Endothelial cell (in vitro differentiated cells): ENCODE measurements at regions not wholly inside any gene's neighbourhood (a gene's known extent, or its start where the extent isn't known, plus 50 kb on each side); places are given as distances from the start of the nearest gene placed in this dataset.
A peak's percentile ranks its signal among the peaks of the same experiment; 100 is the strongest.

ENCODE experiments used
- DNase-seq: peaks from one replicate; pipeline ENCODE4 v3.0.0; 2021; ENCODE audit warnings: low spot score
- H3K27ac Mint-ChIP-seq: one replicate; pipeline ENCODE4 v1.8.0; 2021; ENCODE audit warnings: mixed read lengths, inconsistent platforms; ENCODE audit not compliant: unreplicated experiment
- H3K27me3 Mint-ChIP-seq: one replicate; pipeline ENCODE4 v1.8.0; 2021; ENCODE audit warnings: mild to moderate bottlenecking, moderate library complexity, mixed read lengths, inconsistent platforms; ENCODE audit not compliant: unreplicated experiment
- H3K36me3 Mint-ChIP-seq: one replicate; pipeline ENCODE4 v1.8.0; 2021; ENCODE audit warnings: mild to moderate bottlenecking, low read depth, mixed read lengths, inconsistent platforms; ENCODE audit not compliant: unreplicated experiment
- H3K4me1 Mint-ChIP-seq: one replicate; pipeline ENCODE4 v1.8.0; 2021; ENCODE audit warnings: mild to moderate bottlenecking, mixed read lengths, inconsistent platforms; ENCODE audit not compliant: unreplicated experiment
- H3K4me3 Mint-ChIP-seq: one replicate; pipeline ENCODE4 v1.8.0; 2021; ENCODE audit warnings: mild to moderate bottlenecking, mixed read lengths, inconsistent platforms; ENCODE audit not compliant: unreplicated experiment
- H3K9me3 Mint-ChIP-seq: one replicate; pipeline ENCODE4 v1.8.0; 2021; ENCODE audit warnings: mixed read lengths, inconsistent platforms; ENCODE audit not compliant: unreplicated experiment
- TF ChIP-seq, protein P1 (sequence below): fragments of 200-600 bp; sonication (generic); IDR thresholded peaks from one replicate; pipeline ENCODE4 v1.5.0; 2021; ENCODE audit warnings: antibody characterized with exemption; ENCODE audit not compliant: unreplicated experiment

DNA sequence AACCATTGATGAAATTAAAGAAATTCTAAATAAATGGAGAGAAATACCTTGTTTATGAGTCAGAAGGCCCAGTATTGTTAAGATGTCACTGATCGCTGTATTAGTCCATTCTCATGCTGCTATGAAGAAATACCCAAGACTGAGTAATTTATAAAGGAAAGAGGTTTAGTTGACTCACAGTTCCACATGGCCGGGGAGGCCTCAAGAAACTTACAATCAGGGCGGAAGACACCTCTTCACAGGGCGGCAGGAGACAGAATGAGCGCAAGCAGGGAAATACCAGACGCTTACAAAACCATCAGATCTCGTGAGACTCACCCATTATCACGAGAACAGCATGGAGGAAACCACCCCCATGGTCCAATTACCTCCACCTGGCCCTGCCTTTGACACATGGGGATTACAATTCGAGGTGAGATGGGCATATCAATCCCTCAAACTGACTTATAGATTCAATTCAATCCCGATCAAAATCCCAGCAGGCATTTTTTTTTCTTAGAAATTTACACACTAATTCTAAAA is 157.2 kb downstream of the ENGASE start:
- Mint-ChIP-seq H3K4me1 (no peaks in the 10 kb centered on the region), H3K27me3 (peaks cover 2% of the 10 kb centered on the region), H3K36me3 (no peaks in the 10 kb centered on the region), H3K4me3 (no peak overlapping the region), H3K9me3 (no peaks in the 10 kb centered on the region), H3K27ac (no peak overlapping the region)
- no peak for DNase-seq
- TF ChIP-seq, protein P1, sequence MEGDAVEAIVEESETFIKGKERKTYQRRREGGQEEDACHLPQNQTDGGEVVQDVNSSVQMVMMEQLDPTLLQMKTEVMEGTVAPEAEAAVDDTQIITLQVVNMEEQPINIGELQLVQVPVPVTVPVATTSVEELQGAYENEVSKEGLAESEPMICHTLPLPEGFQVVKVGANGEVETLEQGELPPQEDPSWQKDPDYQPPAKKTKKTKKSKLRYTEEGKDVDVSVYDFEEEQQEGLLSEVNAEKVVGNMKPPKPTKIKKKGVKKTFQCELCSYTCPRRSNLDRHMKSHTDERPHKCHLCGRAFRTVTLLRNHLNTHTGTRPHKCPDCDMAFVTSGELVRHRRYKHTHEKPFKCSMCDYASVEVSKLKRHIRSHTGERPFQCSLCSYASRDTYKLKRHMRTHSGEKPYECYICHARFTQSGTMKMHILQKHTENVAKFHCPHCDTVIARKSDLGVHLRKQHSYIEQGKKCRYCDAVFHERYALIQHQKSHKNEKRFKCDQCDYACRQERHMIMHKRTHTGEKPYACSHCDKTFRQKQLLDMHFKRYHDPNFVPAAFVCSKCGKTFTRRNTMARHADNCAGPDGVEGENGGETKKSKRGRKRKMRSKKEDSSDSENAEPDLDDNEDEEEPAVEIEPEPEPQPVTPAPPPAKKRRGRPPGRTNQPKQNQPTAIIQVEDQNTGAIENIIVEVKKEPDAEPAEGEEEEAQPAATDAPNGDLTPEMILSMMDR, result no peak

DNA sequence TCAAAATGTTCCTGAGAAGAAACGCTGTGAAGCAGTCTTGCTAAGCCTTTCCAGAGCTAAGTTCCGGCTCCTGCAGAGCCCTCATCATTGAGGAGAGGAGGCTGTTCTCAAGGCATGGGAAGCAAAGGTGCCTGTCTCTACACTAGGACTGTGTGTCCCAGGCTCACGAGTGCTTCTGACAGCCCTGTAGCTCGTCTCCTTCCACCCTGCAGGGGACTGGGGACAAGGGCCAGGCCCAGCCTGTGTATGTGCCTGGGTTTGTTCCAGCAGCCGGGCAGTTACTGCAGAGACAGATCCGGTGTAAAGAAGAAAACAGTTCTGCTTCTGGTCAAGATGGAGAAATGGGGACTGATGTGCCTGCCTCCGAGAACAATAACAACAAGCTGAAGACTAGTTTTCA is 156.0 kb downstream of the ENGASE start:
- Mint-ChIP-seq H3K9me3 (no peaks in the 10 kb centered on the region), H3K36me3 (no peaks in the 10 kb centered on the region)
- TF ChIP-seq, protein P1, result no peak

DNA sequence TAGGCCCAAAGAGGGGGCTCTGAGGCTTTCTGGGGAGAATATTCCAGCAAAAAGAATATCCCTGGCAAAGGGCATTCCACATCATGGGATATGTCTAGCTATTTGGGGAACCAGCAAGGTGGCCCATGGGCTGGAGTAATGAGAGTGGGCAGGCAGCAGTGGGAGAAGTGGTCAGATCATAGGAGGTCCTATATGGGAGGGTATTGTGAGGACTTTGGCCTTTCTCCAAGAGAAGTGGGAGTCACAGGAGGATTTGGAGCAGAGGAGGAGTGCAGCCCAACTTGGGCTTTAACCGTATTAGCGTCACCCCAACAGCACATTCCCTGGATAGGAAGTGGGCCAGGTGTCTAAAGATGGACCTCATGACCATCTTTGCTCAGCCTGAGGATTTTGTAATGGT is 151.4 kb downstream of the ENGASE start:
- Mint-ChIP-seq H3K4me1 (no peaks in the 10 kb centered on the region), H3K4me3 (no peak overlapping the region), H3K27me3 (peaks cover 10% of the 10 kb centered on the region), H3K9me3 (no peaks in the 10 kb centered on the region), H3K27ac (peak overlapping the region; percentile 44), H3K36me3 (no peaks in the 10 kb centered on the region)
- TF ChIP-seq, protein P1, result no peak
- DNase-seq, result no peak

More for the DNA sequence above, 156.0 kb downstream of the ENGASE start:
- Mint-ChIP-seq H3K27ac (no peak overlapping the region), H3K4me3 (no peak overlapping the region), H3K4me1 (no peaks in the 10 kb centered on the region), H3K27me3 (peaks cover 6% of the 10 kb centered on the region)
- DNase-seq, result no peak

DNA sequence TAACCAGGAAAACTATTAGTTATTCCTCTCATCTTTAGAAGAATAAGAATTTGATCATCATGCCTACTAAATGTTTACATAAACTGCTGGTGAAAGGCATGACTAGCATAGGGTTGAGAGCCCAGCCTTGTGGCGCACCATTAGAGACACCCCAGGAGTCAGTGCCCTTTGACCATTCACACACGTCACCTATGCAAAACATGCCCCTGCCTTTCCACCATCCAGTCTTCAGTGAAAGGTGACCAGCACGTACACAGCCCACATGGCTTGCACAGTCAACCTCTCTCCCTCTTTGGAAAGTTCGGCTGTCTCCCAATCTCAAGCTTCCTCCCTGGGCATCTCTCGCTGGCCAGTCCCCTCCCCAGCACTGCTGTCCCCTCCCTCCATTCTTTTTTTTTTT is 150.3 kb downstream of the ENGASE start:
- no peaks in the 10 kb centered on the region for H3K9me3 Mint-ChIP-seq
- no peaks in the 10 kb centered on the region for H3K36me3 Mint-ChIP-seq
- peaks cover 5% of the 10 kb centered on the region for H3K4me1 Mint-ChIP-seq
- no peak overlapping the region for H3K27ac Mint-ChIP-seq
- DNase-seq, result no peak
- no peak overlapping the region for H3K4me3 Mint-ChIP-seq
- H3K27me3 Mint-ChIP-seq, result peaks cover 11% of the 10 kb centered on the region
- TF ChIP-seq, protein P1, result no peak

DNA sequence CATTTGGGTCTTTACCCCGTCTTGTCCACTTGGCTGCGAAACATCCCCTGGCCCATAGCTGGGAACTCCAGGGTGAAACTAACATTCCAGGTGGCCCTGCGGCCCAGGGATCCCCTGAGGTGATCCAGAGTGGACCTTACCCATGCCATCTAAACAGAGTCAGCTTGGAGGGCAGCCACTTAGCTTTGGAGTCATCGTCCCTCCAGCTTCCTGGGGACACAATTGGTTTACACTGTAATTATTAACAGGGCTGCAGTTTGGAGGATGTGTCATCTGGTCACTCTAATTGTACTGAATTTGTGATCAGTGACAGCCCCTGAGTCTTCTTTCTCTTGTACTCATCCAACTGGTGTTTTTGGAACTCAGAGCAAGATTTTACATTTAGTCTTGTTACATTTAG is 149.9 kb downstream of the ENGASE start:
- DNase-seq, result no peak
- Mint-ChIP-seq H3K9me3 (no peaks in the 10 kb centered on the region), H3K4me3 (no peak overlapping the region), H3K36me3 (no peaks in the 10 kb centered on the region), H3K27me3 (peaks cover 11% of the 10 kb centered on the region), H3K4me1 (peaks cover 5% of the 10 kb centered on the region), H3K27ac (no peak overlapping the region)
- TF ChIP-seq, protein P1, result no peak
